KBM-7 (cell line): ENCODE measurements at regions not wholly inside any gene's neighbourhood (a gene's known extent, or its start where the extent isn't known, plus 50 kb on each side); places are given as distances from the start of the nearest gene placed in this dataset.

ENCODE experiments used
- DNase-seq: peaks from one replicate; pipeline ENCODE4 v3.0.0-alpha.2; 2015
- in situ Hi-C: fragments of 300-500 bp; cut with MboI; formaldehyde crosslinking; loops from 2 replicates; pipeline ENCODE4 v1.14.3; 2020; ENCODE audit warnings: low sequenced_read_pairs, low pct_unique_long_range_greater_than_20kb, mixed read lengths

- DNase-seq, result no peak
- in situ Hi-C loops, result no loop called here
Measured at GRCh38 chr5:8216921-8217320, 348.0 kb downstream of the MTRR start.

DNA sequence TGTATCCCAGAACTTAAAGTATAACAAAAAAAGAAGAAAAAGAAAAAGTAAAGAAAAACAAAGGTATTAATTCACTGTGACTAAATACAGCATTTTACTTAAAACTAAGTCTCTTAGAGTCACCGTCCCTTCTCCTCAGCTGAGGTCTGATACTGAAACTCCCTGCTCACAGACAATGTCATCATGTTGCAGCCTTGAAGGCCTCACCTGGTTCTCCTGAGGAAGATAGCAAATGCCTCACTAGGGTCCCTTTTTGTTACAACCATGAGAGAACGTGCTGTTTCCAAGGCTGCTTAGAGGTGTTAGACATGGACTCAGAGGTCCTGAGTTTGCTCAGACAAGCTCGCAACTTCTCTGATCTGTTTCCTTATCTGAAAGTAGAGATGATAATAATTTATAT, 357.2 kb downstream of the MTRR start:
- no peak for DNase-seq
- in situ Hi-C loops, result no loop called here

- in situ Hi-C loops, result no loop called here
Measured at GRCh38 chr5:8227112-8227511, 358.2 kb downstream of the MTRR start.

GRCh38 chr5:8229551-8229950, 360.6 kb downstream of the MTRR start:
- in situ Hi-C loops, result no loop called here

More at GRCh38 chr5:8227112-8227511, 358.2 kb downstream of the MTRR start:
- no peak for DNase-seq

DNA sequence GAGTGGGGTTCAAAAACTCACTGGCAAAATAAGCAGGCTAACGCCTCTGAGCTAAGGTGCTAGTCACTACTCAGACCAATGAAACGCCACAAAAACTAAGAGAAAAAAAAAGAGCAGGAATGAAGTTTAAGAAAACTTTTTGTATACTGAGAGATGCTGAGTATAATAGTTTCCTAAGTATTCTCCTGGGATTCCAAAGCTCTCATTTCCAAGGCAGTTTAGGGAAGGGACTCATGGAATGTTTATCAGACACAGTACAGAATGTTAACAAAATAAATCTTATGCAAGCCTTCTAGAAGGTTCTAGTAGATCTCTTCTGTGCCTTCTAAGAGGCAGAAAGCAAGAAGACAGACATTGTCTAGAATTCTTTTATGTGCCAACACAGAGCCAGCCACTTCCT, 361.9 kb downstream of the MTRR start:
- no peak for DNase-seq
- in situ Hi-C loops, result no loop called here

More at GRCh38 chr5:8229551-8229950, 360.6 kb downstream of the MTRR start:
- DNase-seq, result no peak

DNA sequence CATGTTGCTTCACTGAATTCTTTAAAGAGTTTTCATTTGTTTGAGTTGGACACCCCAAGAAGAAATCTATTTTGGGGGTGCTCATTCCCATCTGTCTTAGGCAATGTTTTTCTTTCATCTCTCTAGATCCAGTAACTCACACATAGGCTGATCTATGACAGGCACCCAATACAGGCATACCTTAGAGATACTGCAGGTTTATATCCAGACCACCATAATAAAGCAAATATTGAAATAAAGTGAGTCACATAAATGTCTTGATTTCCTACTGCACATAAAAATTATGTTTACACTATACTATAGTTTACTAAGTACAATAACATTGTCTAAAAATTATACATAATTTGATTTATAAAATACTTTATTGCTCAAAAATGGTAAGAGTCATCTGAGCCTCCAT, 364.5 kb downstream of the MTRR start:
- no peak for DNase-seq
- in situ Hi-C loops, result no loop called here

GRCh38 chr5:8234179-8234770, 365.3 kb downstream of the MTRR start:
- in situ Hi-C loops, result no loop called here
- no peak for DNase-seq

- DNase-seq, result no peak
- in situ Hi-C loops, result no loop called here
Measured at GRCh38 chr5:8238080-8238479, 369.1 kb downstream of the MTRR start.

- in situ Hi-C loops, result no loop called here
- no peak for DNase-seq
Measured at GRCh38 chr5:8239198-8239597, 370.2 kb downstream of the MTRR start.

DNA sequence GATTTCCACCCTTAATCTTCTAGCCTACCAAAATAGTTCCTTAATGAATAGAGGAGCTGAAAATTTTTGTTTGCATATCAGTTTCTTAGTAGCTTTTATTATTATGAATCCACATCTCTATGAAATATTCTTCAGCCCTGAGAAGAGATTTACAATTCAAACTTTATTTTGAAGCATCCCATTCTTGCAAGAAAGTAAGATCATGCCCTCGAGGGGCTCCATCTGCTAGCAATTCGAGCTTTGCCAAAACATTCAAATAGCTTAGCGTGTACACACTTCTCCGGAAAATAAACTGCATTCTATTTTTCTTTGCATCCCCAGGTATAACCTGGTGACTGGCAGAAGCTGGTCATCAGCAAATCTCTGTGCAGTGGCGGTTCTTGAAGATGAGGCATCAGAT, 370.7 kb downstream of the MTRR start:
- no peak for DNase-seq
- in situ Hi-C loops, result no loop called here

GRCh38 chr5:8241076-8241475, 372.1 kb downstream of the MTRR start:
- DNase-seq, result no peak
- in situ Hi-C loops, result no loop called here

- no peak for DNase-seq
- in situ Hi-C loops, result no loop called here
Measured at GRCh38 chr5:8241558-8241957, 372.6 kb downstream of the MTRR start.

DNA sequence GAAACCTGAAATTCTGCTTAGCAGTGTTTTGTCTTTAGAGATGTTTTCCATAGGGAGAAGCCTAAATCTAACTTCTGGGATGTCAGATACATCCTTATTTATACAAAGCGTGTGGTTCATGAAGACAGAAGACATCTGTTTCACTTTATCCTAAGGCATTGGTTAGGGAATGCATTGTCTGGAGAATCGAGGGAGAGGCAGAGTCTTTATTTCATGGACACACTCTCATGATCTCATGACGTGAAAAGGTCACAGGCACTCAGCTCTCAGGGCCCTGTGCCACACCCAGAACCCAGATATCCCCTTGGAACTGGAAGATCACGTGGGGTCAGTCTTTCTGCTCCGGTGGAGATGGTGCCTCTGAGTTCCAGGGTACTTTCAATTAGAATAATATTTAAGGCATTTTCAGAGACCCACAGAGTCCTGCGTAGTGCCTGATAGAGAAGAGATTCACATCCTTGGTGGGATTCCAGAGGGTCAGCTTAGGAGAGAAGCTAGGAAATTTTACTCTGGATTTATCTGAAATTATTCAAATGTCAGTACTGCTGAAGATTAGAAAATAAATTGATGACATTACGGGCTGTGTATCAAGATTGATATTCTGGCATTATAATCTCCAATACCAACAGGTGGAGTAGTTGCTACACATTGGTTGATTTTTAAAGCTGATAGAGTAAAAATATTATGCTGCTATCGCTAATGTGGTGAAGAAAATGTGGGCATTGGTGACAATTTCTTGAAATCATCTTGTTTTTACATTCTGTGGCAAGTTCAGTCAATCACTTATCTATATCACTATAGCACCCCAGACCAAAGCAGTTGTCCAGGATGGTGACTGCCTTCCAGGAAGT, 378.3 kb downstream of the MTRR start:
- DNase-seq, result no peak
- in situ Hi-C loops, result no loop called here

DNA sequence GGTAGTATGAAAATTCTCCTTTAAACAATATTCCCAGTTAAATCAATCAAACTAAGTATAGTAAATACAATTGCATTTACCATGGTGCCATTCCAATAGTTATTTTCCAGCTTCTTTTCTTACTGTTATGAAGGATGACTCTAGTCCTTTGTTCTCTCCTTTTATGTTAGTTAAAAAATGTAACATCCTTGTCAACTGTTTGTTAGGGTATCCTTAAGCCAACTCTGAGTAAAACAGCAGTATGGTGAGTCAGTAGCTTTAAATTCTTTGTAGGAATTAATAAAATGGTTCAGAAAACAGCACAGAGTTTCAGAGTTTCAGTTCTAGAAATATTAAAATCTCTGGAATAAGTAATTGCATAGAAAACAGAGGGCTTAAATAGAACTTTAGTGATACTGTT, 384.4 kb downstream of the MTRR start:
- in situ Hi-C loops, result no loop called here
- DNase-seq, result no peak

DNA sequence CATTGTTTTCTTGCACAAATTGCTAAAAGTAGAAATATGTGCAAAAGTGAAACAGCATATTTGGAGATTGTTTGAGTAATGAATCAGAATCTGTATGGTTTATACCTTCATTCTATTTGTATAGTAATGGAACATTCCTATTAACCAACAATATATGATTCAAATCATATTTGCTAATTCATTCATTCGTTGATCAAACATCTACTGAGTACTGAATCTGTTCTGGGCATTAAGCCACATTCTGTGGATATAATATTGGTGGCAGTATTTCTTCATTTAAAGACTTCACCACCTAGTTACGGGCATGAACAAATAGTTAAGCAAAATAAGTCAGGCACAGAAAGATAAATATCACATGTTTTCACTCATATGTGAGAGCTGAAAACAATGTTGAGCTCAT, 385.7 kb downstream of the MTRR start:
- no peak for DNase-seq
- in situ Hi-C loops, result no loop called here

DNA sequence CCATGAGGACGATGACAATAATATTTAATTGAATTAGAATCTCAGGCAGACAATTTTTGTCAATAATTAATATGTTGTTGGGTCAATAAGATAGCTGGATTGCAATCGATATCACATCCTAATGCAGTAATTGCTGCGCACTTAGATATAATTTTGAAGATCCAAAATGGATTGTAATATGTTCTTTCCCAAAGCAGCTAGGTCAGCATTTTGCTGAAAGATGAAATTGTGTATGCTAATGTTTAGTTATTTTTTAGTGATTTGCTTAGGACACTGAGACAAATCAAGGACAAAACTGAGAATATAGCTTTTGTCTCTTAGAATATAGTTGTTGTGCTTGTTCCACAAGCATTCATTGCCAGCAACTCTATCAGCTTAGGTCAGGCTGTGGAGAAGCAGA, 389.9 kb downstream of the MTRR start:
- no peak for DNase-seq
- in situ Hi-C loops, result no loop called here

DNA sequence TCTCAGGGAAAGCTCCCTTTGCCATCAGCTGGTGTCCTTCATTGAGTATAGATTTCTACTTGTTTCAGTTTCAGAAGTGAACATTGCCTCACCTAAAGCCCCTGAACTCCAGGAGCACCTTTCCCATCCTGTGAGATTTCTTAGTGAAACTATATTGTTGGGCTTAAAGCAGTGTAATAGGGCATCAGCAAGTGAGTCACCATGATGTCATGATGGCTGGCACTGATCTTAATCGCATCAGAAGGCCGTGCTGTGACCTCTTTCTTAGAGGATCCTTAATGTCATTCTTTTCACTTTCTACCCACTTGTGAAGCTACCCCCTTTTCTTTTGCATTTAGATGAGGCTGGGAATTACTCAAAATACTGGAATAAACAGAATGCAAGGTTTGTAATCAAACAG, 401.3 kb downstream of the MTRR start:
- in situ Hi-C loops, result no loop called here
- DNase-seq, result no peak

GRCh38 chr5:8280711-8281363, 411.9 kb downstream of the MTRR start:
- no peak for DNase-seq
- in situ Hi-C loops, result no loop called here

DNA sequence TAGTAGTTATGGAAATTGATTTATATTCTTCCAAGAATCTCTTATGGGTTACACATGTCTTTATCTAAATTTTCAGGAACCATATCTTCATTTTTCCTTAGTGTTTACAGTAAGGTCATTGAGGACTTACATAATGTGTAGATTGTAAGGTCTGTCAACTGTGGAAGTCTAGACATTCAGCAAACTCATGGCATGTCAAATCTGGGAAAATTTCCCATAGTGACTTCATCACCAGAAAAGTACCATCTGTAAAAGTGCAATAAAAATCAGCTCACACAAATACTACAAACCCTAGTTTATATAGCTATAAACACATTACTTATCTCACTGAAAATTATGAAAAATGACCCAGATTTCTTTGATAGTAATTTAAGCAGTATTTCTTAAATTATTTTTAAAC, 419.4 kb downstream of the MTRR start:
- DNase-seq, result no peak
- in situ Hi-C loops, result no loop called here

DNA sequence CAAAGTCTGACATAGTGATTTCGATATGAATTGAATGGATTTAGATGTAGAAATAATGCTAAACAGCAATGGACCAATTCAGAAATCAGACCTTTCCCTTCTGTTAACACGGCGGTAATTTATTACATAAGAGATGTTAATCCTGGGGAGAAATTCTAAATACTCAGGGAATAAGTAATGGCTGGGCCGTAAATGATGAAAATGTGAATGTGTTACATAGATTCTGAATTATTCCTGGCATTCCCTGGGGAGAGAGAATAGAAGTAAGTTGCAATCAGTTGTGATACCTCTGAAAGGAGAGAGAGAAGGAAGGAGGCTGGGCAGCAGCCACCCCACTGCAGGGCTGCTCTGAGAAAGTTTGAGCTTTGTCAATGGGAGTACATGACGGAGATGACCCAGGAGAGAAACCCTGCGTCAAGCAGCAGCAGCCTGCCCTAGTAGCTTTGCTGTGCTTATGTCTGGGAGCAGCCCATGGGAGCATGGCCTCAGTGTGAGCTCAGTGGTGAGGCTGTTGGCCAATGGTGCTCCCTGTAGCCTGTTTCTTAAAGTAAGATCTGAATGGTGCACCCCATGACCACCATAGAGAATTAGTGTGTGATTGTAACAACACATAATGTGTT, 420.1 kb downstream of the MTRR start:
- no peak for DNase-seq
- in situ Hi-C loops, result no loop called here
